Cerebellar nuclear complex (tissue), 1 donor: ENCODE measurements at regions not wholly inside any gene's neighbourhood (a gene's known extent, or its start where the extent isn't known, plus 50 kb on each side); places are given as distances from the start of the nearest gene placed in this dataset.

Experiments used
- DNase-seq, 2 experiments: peaks; one replicate each; lab custom pipeline; 2025; lab: John Stamatoyannopoulos, UW

DNA sequence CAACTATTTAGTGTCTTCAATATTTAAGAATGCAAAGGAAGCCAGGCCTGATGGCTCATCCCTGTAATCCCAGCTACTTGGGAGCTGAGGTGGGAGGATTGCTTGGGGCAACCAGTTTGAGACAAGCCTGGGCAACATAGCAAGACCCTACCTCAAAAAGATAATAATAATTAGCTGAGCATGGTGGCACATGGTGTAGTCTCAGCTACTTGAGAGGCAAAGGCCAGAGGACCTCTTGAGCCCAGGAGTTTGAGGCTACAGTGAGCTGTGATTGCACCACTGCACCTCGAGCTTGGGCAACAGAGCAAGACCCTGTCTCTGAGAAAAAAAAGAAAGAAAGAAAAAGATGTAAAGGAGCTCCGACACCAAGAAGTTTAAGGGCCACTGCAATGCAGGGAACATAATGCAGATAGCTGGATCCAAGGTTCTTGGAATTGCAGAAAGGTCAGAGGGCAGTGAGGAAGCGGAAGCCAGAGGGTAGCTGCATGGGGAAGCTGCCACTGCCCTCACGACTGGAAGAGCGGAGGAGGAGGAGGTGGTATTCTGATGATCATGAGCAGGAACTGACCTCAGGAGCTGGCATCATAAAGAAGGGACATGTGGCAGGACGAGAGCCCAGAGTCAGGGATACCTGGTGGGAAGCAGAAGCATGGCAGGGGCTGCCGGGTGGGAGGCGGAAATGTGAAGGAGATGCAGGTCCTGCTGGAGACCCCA, 60.2 kb upstream of the PODXL start:
- no peak for DNase-seq

DNA sequence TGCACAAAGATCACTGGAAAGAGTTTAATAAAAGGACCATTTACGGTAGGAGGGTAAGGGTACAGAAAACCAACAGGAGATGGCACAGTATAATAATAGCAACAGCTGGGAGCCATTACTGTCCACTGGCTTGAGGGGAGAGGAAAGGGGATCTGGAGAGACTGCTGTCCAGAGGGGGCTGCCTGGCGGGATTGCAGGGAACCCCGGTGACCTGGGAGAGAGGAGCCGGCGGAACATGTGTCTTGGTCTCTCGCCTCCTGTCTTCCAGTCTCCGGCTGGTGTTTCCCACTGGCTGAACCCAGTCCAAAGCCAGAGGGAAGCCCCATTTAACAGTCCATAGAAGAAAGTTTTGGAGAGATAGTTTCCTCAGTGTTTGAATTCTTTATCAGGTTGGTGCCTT, 57.5 kb upstream of the PODXL start:
- no peak for DNase-seq

DNA sequence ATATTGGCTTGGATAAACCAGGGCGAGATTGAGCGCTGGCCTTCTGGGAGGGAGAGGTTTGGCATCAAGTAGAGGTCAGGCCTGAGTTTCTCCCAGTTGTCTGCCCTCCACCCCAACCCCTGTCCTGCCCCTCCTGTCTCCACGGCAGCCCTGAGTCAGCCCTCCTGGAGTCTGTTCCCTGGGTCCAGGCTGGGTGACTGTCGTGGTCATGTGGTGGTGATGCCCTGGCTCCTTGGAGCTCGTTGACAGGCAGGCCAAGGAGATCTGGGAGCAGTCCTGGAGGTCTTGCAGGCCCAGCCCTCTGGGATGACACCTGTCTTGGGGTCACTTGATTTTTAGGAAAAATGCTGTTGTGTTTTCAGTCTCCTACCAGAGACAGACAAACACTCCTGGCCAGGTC, 53.6 kb upstream of the PODXL start:
- no peak for DNase-seq

DNA sequence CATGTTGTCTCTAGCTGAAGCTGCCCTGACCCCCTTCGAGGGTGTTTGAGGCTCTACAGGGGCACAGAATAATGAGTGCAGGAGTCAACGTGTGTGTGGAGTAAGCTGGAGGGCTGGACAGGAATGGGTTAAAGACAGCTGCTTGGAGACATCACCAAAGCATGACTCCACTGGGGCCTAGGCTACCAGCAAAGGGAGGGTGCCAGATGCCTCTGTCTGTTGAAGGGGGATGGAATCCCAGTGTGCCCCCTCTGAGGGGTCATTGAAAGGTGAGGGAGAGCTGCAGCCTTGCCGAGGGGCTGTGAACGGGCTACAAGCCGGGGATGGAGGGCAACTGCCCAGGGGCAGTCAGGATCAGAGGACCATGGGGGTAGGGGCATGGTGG, 51.7 kb upstream of the PODXL start:
- DNase-seq = no peak

DNA sequence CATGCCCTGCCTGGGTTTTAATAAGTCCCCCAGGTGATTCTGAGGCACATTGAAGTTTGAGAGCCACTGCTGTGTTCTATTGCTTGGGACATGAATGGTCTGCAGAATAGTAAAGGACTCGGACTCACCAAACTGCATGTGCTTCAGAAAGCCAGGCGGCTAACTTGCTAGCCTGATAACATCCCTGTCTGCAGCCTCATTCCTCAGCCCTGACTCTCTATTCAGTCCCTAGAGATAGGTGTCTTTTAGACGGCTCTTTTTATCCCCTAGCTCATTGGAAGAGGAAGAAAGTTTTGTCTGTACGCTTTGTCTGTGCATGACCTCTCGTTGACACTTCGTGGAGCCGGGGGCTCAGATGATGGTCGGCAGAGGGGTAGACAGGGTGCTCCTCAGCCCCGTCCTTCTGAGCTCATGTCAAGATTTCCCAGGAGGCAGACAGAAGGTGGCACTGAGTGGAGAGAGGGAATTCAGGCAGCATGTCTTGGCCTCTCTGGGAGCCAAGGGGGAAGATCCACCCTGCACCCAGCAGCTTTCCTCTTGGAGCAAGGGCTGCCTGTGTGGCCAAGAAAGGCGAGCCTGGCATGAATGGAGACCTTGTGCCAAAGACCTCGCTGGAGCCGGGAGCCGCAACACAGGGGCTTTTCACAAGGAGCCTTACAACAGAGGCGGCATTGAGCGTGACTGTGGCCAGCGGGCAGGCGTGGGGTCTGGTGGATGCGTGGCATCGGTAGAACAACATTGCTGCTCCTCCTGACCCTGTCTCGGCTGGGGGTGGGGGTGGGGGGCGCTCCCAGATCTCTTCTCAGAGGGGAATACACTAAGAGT, 51.1 kb upstream of the PODXL start:
- no peak for DNase-seq

DNA sequence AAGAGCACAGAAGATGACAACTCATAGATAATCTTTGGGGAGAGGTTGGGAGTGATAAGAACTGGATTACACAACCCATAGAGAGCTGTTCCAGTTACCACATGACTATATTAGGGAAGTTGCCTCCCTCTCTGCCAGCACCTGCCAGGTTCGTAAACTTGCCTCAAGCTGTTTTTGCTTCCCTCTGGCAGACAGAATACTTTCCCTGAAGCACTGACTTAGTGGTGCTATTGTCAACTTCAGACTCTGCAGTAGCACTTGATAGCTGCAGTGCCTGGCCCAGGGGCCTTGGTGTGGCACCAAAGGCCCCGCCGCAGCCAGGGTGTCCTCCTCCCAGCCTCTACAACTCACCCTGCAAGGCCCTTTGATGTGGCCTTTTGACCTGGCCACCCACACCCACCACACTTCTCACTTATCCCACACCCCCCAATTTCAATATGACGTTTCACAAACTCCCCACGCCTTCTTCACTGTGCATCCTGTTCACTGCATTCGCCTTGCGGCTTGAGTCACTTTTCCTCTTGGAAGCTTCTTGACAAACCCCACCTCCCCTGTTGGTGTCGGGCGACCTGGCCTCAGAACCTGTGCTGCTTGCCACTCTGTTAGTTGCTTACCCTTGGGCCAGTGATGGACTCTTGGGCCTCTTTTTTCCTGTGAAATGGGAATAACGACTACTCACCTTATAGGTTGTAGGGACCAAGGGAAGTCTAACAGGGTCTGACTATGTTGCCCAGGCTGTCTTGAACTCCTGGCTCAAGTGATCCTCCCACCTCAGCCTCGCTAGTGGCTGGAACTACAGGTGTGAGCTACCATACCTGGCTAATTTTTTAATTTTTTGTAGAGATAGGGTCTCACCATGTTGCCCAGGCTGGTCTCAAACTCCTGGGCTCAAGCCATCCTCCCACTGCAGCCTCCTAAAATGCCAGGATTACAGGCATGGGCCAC, 50.2 kb upstream of the PODXL start:
- DNase-seq = no peak
